Heart left ventricle (tissue), 13 donors: ENCODE measurements at regions not wholly inside any gene's neighbourhood (a gene's known extent, or its start where the extent isn't known, plus 50 kb on each side); places are given as distances from the start of the nearest gene placed in this dataset.

ENCODE experiments used
- POLR2A ChIP-seq, 2 donors: fragments of 450-650 bp; IDR thresholded peaks; one replicate each; pipeline ENCODE4 v1.6.1; 2017; ENCODE audit warnings: antibody characterized with exemption in 2 of 2, mild to moderate bottlenecking in 2 of 2, moderate library complexity in 2 of 2
- TF ChIP-seq, protein P1 (sequence below), 12 donors: fragments of 200-600 bp; sonication (generic) in 4 of 12; IDR thresholded peaks; one replicate each; pipeline versions ENCODE4 v1.5.0 to v1.8.0; 2018 to 2022; ENCODE audit warnings: antibody characterized with exemption in 12 of 12, mild to moderate bottlenecking in 5 of 12
- donor health status: ischemic (EF 13 %, LVEDD 7.1; RV severe dilation, severe dysfunction).
- donor health status: DM: no; HTN: yes; CAD: no.
- donor health status: DM: no; HTN: no; CAD: no.
- donor health status: ischemic (EF 25% LVEDD 6.9; RV normal size, moderate dysfunction).
- donor health status: ischemic (EF 25% LVEDD 5.7; RV mildly dilated, moderate dysfunction).
- donor health status: ischemic (EF 35%, LVEDD 5.7; RV mildly dilated, moderate dysfunction).
- donor health status: nonischemic (EF 11% LVEDD 7.7; RV severe dilation, severe dysfunction).
- donor health status: DM: yes; HTN: yes; CAD: no.
- donor health status: PGD.
- donor health status: ischemic (EF 29% LVEDD 5.4; RV normal size, mild dysfunction).
- donor health status: nonischemic (EF 23%, LVEDD 6.1; RV moderate dilation, normal function).

- TF ChIP-seq, protein P1, sequence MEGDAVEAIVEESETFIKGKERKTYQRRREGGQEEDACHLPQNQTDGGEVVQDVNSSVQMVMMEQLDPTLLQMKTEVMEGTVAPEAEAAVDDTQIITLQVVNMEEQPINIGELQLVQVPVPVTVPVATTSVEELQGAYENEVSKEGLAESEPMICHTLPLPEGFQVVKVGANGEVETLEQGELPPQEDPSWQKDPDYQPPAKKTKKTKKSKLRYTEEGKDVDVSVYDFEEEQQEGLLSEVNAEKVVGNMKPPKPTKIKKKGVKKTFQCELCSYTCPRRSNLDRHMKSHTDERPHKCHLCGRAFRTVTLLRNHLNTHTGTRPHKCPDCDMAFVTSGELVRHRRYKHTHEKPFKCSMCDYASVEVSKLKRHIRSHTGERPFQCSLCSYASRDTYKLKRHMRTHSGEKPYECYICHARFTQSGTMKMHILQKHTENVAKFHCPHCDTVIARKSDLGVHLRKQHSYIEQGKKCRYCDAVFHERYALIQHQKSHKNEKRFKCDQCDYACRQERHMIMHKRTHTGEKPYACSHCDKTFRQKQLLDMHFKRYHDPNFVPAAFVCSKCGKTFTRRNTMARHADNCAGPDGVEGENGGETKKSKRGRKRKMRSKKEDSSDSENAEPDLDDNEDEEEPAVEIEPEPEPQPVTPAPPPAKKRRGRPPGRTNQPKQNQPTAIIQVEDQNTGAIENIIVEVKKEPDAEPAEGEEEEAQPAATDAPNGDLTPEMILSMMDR (IDR thresholded peaks at IDR 0.05), result no peak
- TF ChIP-seq POLR2A (IDR thresholded peaks at IDR 0.05), result no peak
These were observed 57.5 kb downstream of the CEBPB start for GRCh38 chr20:50248104-50248641.
